Uterus (tissue), 2 donors: ENCODE measurements at regions not wholly inside any gene's neighbourhood (a gene's known extent, or its start where the extent isn't known, plus 50 kb on each side); places are given as distances from the start of the nearest gene placed in this dataset.

Experiments used
- POLR2A ChIP-seq, 2 donors: fragments of 450-650 bp; IDR thresholded peaks; one replicate each; pipeline ENCODE4 v1.6.1; 2016; ENCODE audit warnings: antibody characterized with exemption in 2 of 2, mild to moderate bottlenecking in 1 of 2, moderate library complexity in 1 of 2
- TF ChIP-seq, protein P1 (sequence below), 4 experiments: fragments of 200-600 bp in 2 of 4; fragments of 450-650 bp in 2 of 4; sonication (generic) in 2 of 4; IDR thresholded peaks; one replicate each; pipeline ENCODE4 v1.5.1; 2016 to 2019; ENCODE audit warnings: antibody characterized with exemption in 4 of 4, mild to moderate bottlenecking in 2 of 4, moderate library complexity in 1 of 4

DNA sequence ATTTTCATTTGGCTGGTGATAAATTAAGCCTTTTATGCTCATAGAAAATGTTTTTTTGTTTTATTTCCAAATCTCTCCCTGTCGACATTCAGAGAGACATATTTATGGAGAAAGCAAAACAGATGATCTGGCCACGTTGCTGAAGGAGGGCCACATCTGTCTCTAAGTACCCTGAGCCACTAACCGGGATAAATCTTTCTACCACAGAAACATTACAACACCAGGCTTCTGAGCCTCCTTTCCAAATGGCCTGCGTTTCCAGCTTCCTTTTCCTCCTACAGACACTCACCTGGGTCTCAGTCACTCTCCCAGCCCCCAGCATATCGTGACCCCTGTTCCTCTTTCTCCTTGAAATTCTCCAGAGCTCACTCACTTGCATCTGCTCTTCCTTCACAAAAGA, 161.0 kb downstream of the ARRDC4 start:
- TF ChIP-seq POLR2A (IDR thresholded peaks at IDR 0.05): no peak
- TF ChIP-seq, protein P1, sequence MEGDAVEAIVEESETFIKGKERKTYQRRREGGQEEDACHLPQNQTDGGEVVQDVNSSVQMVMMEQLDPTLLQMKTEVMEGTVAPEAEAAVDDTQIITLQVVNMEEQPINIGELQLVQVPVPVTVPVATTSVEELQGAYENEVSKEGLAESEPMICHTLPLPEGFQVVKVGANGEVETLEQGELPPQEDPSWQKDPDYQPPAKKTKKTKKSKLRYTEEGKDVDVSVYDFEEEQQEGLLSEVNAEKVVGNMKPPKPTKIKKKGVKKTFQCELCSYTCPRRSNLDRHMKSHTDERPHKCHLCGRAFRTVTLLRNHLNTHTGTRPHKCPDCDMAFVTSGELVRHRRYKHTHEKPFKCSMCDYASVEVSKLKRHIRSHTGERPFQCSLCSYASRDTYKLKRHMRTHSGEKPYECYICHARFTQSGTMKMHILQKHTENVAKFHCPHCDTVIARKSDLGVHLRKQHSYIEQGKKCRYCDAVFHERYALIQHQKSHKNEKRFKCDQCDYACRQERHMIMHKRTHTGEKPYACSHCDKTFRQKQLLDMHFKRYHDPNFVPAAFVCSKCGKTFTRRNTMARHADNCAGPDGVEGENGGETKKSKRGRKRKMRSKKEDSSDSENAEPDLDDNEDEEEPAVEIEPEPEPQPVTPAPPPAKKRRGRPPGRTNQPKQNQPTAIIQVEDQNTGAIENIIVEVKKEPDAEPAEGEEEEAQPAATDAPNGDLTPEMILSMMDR (IDR thresholded peaks at IDR 0.05): no peak
